H1 (cell line): ENCODE measurements at regions not wholly inside any gene's neighbourhood (a gene's known extent, or its start where the extent isn't known, plus 50 kb on each side); places are given as distances from the start of the nearest gene placed in this dataset.

Source experiments
- BRCA1 ChIP-seq: IDR thresholded peaks from 2 replicates; pipeline ENCODE4 v1.6.1; 2012; ENCODE audit warnings: low read depth, low read length, improper control_type of control experiment
- EZH2 ChIP-seq: fragments of 200-600 bp; sonication (generic); IDR thresholded peaks from 2 replicates; pipeline ENCODE4 v1.7.1; 2012; ENCODE audit warnings: low read depth, mild to moderate bottlenecking, moderate library complexity, low read length, inconsistent platforms; ENCODE audit not compliant: severe bottlenecking
- POLR2A ChIP-seq, 2 experiments: IDR thresholded peaks; 1 replicate in 1 of 2; 2 replicates in 1 of 2; pipeline ENCODE4 v1.6.1; 2011; ENCODE audit warnings: low read depth in 2 of 2, low read length in 2 of 2, mild to moderate bottlenecking in 2 of 2; ENCODE audit errors: control extremely low read depth in 1 of 2
- SIRT6 ChIP-seq: IDR thresholded peaks from one replicate; pipeline ENCODE4 v1.7.1; 2012; ENCODE audit warnings: low read length, inconsistent platforms
- TF ChIP-seq, protein P1 (sequence below), 3 experiments: IDR thresholded peaks; 1 replicate in 2 of 3; 2 replicates in 1 of 3; pipeline versions ENCODE4 v1.5.1 to v1.6.1; 2011; ENCODE audit warnings: low read length in 3 of 3, mild to moderate bottlenecking in 3 of 3, inconsistent platforms in 2 of 3, low read depth in 1 of 3, moderate library complexity in 1 of 3; ENCODE audit not compliant: insufficient read depth in 1 of 3; ENCODE audit errors: control extremely low read depth in 1 of 3

DNA sequence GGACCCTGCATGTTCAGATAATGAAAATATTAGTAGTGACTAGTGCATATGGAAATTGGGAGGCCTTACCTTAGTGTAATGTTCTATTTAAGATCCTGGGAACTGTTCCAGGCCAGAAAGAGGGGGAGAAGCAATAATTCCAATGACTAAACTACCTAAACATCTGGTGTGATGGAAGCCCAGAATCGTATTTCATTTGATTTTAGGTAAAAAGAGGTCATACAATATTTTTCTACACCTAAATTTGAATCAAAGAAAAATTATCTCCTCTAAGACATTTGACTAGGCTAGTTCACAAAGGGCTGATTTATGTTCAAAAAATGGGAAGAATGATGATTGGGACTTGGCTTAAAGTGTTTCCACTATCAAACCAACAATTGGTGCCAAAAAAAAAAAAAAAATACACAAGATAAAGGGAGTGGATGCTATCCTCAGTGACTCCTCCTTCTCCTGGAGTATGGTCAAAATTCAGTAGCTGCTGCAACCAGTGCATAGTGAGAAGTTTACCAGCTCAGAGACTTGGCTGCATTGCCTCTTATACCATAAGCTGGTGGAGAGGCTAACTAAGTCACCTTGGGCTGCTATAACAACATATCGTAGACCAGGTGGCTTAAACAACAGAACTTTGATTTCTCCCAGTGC lies 1038.3 kb upstream of the ACVR2A start:
- no peak for TF ChIP-seq POLR2A (IDR thresholded peaks at IDR 0.05; ENCODE audit: control extremely low read depth in 1 of 2, low read depth in 2 of 2, low read length in 2 of 2)
- no peak for TF ChIP-seq SIRT6
- TF ChIP-seq EZH2: no peak
- no peak for TF ChIP-seq BRCA1
- TF ChIP-seq, protein P1, sequence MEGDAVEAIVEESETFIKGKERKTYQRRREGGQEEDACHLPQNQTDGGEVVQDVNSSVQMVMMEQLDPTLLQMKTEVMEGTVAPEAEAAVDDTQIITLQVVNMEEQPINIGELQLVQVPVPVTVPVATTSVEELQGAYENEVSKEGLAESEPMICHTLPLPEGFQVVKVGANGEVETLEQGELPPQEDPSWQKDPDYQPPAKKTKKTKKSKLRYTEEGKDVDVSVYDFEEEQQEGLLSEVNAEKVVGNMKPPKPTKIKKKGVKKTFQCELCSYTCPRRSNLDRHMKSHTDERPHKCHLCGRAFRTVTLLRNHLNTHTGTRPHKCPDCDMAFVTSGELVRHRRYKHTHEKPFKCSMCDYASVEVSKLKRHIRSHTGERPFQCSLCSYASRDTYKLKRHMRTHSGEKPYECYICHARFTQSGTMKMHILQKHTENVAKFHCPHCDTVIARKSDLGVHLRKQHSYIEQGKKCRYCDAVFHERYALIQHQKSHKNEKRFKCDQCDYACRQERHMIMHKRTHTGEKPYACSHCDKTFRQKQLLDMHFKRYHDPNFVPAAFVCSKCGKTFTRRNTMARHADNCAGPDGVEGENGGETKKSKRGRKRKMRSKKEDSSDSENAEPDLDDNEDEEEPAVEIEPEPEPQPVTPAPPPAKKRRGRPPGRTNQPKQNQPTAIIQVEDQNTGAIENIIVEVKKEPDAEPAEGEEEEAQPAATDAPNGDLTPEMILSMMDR (IDR thresholded peaks at IDR 0.05; ENCODE audit: control extremely low read depth in 1 of 3, insufficient read depth in 1 of 3, low read depth in 1 of 3, low read length in 3 of 3): no peak
